ENCODE measurements at regions not wholly inside any gene's neighbourhood (a gene's known extent, or its start where the extent isn't known, plus 50 kb on each side); places are given as distances from the start of the nearest gene placed in this dataset.

DNA sequence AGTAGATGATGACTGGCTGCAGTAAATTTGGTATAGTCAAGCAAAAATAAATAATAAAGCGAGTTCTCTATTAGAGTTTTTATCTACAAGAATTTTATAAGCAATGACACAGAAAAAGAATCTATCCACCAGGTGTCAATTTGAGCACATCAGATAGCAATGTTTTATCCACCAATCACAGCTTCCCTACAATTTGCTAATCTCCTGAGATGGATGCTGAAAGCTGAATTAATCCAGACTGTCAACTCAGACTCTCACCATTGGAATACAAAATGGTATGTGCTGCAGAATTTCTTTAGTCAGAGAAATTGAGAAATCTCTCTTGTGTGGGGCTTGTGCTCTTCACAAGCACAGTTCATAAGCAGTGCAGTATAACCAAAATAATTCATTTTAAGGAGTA is 888.9 kb upstream of the GHITM start:
- no peak for DNase-seq (ENCODE audit: low read depth)

DNA sequence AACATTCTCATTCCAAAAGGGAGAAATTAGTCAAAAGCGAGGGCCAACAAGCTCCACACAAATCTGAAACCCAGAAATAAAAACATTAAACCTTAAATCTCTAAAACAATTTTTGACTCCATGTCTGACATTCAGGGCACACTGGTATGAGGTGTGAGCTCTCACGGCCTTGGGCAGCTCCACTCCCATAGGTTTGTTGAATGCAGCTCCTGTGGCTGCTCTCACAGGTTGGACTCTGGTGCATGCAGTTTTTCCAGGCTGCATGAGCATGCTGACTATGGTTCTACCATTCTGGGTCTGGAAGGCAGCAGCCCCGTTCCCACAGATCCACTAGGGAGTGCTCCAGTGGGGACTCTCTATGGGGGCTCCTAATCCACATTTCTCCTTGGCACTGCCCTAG is 887.1 kb upstream of the GHITM start:
- no peak for DNase-seq (ENCODE audit: low read depth)

DNA sequence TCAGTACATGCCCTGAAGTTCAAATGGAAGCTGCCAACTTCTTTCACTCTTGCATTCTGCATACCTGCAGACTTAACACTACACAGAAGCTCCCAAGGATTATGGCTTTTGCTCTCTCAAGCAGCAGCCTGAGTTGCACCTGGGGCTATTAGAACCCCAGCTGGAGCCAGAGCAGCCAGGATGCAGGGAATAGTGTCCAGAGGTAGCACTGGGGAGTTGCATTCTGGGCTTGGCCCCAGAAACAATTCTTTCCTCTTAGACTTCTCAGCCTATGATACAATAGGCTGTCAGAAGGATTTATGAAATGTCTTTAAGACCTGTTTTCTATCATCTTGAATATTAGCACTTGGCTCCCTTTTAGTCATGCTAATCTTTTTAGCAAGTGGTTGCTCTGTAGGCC is 886.7 kb upstream of the GHITM start:
- DNase-seq (ENCODE audit: low read depth): no peak

DNA sequence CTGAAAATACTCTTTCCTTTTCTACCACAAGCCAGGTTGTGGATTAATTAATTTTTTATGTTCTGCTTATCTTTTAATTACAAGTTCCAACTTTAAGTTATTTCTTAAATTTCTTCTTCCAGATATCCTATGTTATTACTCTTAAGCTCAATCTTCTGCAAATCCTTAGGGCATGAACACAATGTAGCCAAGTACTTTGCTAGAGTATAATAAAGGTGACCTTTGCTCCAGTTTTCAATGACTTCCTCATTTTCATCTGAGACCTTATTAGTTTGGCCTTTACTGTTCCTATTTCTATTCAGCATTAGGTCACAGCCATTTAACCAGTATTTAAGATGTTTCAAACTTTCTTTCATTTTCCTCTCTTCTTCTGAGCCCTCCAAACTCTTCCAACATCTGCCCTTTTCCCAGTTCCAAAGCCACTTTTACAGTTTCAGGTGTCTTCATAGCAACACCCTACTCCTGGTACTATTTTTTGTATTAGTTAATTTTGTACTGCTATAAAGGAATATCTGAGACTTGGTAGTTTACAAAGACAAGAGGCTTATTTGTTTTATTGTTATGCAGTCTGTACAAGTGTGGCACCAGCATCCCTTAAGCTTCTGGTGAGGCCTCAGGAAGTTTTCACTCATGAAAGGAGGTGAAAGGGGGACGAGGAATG is 886.2 kb upstream of the GHITM start:
- no peak for DNase-seq (ENCODE audit: low read depth)

DNA sequence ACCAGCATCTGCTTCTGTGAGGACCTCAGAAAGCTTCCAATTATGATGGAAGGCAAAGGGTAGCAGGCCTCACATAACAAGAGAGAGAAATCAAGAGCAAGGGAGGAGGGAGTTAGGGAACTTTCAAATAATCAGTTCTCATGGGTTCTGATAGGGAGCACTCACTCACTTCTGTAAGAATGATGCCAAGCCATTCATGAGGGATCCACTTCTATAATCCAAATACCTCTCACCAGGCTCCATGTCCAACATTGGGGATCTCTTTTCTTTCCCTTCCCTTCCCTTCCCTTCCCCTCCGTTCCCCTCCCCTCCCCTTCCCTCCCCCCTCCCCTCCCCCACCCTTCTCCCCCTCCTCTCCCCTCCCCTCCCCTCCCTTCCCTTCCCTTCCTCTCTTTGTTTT is 884.6 kb upstream of the GHITM start:
- no peak for DNase-seq (ENCODE audit: low read depth)

DNA sequence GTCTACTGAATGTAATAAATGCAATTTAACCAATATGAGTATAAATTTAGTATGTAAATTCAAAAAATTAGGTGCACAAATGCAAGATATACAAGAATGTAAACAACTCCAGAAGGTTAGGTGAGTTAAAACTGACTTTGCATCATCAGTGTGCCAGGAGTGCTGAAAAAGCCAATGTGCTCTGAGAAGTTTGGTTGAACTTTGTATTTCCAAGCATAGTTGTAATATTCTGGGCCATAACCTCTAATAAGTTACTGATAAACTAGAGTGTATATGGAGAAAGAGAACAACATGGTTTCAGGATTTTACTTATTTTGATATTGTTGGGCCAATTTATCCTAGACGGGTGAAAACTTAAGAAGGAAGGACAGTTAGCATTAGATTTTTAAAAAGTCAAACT is 876.9 kb upstream of the GHITM start:
- no peak for DNase-seq (ENCODE audit: low read depth)

DNA sequence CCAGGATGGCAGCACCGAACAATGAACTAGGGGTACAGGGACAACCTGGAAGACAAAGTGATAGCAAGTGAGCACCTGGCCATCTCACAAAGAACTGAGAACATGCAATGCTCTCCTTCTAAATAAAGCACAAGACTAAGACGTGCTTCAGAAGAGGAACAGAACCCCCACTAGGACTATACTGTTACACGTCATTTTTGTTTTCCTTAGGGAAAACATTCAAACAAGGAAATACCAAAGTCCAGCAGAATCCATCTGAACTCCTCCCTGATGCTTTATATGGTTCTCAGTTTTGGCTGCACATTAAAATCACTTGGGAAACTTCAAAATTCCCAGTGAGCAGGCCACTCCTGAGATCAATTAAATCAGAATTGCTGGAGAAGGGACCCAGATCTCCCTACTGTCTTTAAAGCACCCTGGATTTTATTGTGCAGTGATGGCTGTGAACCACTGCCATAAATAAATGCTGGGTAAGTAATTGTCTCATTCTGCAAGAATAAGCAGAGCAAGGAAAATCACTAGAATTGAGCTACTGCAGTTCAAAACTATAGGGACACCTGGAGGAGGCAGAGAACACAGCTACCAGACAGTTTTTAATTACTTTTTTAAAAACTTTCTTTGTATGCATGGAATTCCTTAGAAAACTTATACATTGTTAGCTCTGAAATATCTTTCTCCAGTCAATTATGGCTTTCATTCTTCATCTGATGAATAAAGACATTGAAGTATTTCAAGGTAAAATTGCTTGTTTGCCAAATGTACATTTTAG is 866.5 kb upstream of the GHITM start:
- no peak for DNase-seq (ENCODE audit: low read depth)

DNA sequence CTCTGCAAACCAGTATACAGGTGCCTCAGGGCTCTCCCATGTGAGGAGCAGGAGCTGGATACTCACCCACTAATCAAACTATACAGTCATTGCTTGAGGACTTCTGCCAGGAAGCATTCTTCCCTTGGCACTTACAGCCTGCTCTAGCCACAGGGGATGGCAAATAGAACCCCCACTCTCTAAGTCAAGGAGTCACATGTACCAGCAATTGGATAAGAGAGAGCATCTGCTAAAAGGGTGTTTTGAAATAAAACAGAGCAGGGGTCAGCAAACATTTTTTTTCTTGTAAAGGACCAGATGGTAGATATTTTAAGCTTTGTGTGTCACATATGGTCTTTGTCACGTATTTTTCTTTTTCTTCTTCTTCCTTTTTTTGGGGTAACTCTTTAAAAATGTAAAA is 865.2 kb upstream of the GHITM start:
- no peak for DNase-seq (ENCODE audit: low read depth)

DNA sequence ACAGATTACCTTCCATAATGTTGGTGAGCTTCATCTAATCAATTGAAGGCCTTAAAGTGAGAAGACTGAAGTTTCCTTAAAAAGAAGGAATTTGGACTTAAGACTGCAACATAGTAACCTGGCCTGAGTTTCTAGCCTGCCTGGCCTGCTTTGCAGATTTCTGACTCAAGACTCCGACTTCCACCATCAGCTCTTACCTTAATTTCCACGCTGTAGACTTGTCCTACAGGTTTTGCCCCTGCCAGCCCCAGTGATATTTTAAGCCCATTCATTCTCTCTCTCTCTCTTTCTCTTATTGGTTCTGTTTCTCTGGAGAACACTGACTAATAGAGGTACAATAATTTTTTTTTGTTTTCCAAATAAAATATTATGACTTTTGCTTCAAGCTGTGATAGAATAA is 862.3 kb upstream of the GHITM start:
- no peak for DNase-seq (ENCODE audit: low read depth)

DNA sequence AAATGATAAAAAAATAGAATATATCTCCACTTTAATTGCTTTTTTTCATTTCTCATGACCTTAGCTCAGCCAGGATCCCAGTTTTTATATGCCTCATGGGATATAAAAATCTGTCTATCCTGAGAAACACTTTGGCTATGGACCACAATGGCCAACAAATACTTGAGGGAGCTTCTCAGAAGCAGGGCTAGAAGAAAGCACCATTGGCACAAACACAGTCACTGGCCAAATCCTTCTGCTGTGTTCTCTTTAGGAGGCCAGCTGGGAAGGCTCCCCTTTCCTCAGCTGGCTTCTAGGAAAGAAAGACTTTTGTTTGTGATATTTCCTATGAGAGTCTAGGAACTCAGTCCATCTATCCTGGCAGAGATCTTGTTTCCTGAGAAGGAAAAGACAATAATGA is 856.2 kb upstream of the GHITM start:
- no peak for DNase-seq (ENCODE audit: low read depth)

DNA sequence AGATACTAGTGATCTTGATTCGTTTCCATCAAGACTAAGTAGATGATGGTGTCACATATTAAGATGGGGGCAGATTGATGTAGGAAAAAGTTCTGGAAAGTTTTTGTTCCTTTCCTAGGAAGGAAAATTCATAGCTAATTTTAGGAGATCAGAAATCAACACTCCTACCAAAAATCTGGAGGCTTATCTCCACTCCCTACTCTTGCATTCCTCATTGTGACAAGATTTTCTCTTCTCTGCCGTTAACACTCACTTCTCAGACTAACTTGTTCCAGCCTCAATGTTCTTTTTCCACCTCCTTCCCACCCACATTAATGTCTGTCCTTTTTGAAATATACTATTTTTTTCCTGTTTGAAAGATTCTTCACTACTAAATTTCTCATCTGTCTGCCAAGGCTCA is 851.9 kb upstream of the GHITM start:
- no peak for DNase-seq (ENCODE audit: low read depth)

DNA sequence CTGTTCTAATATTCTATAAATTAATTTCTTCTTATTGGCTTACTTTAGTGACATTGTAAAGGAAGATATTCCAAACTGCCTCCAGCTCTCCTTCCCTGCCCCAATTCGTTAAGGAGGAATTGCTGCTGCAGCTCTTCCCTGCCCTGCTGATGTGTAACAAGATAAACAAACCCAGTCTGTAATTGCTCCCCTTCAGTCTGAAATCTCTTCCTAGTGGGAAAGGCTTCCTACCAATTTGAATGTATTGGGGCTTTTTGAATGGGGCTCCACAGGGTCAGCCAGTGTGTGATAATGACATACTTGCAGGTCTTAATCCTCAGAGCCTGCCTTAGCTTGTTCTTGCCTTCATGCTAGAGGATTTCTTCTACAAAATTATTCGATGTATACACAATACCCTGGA is 849.9 kb upstream of the GHITM start:
- DNase-seq (ENCODE audit: low read depth): no peak

DNA sequence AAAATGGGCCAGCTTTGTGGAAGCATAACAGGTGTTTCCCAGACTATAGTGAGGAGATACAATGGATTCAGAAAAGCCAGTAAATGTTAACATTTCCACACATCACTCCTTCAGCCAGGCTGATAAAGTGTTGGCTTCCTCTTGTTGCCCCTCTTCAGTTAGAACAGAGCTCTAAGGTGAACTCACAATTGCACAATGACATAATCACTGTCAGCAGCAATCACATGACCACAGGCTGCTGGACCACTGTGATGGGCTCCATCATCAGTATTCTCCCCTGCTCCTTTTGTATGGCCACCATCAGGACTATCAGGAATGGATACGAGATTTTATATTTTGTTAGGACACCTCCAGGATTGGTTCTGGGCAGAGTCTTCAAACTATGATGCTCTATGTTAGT is 849.4 kb upstream of the GHITM start:
- DNase-seq (ENCODE audit: low read depth): no peak

DNA sequence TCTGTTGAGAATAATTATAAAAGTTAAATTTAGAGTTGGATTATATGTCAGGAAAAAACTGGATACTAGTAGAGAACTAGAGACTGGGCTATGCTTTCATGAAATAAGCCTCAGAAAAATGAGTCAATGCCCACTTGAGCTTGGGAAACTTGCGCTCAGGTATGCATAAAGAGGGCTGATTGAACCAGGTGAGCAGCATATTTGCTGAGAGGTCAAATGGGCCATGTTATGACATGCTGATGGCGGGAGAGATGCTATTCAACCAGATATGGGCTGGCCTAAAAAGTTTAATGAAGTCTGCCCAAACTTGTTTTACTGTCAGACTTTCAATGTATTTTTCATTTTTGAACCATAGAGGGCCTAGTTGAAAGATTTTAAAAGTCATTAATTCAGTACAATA is 837.6 kb upstream of the GHITM start:
- DNase-seq (ENCODE audit: low read depth): no peak

DNA sequence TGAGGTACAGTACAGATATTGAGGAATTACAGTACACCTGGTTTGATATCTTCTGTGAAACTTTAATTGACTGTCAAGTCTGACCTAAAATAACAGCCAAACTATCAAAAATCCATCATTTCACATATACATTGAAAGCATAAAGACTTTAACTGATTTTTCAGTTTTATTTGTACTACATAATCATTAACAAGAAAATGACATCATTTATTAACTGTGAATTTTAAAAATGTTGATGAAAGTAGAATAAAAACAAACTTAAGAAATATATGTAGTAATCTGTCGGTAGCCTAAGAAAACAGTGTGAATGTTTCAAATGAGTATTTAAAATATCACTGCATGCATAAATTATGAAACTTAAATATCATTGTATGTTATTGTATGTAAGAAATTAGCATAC is 836.7 kb upstream of the GHITM start:
- no peak for DNase-seq (ENCODE audit: low read depth)

DNA sequence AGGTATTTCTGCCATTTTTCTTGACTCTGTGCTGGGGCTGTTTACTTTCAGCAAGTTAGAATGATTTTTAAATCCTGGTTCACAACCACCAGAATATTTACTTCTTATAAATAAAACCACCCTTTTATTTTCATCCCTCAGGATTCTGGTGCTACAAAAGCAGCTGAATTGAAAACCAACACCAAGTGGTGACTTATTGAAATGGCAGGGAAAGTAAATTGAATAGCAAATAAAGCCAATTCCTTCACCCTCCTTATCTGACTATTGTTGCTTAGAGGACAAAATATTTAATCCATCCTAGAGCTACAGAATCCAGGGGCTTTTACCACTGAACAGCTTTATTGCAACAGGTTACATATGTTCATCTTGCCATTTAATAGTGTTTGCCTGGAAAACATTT is 828.6 kb upstream of the GHITM start:
- no peak for DNase-seq (ENCODE audit: low read depth)

DNA sequence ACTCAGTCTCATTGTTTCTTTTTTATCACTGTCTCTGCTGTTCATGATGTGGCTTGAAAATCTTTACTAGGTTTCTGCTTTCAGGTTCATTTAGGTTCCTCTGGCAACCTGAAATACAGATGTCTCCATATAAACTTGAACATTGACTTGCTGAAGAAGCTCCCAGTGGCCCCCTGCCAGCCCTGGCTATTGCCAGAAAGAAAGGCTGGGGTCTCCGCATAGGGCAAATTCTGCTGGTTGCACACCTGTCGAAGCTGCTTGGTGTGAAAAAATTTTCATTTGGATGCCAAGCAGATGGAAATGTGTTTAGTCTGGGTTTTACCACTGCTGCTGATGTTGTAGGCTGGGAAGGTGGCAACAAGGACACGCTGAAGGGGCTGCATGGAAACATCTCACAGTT is 826.7 kb upstream of the GHITM start:
- DNase-seq (ENCODE audit: low read depth): no peak

DNA sequence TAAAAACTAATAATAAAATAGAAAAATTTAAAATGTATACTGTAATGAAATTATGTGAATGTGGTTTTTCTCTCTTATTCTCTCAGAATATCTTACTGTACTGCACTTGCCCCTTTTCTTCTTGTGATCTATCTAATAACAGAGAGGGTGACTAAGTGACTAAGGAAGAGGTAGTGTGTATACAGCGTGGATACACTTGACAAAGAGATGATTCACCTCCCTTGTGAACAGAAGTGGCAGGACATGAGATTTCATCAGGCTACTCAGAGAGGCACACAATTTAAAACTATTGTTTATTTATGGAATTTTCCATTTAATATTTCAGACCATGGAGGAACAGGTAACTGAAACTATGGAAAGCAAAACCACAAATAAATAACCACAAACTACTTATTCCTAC is 806.6 kb upstream of the GHITM start:
- DNase-seq (ENCODE audit: low read depth): no peak

DNA sequence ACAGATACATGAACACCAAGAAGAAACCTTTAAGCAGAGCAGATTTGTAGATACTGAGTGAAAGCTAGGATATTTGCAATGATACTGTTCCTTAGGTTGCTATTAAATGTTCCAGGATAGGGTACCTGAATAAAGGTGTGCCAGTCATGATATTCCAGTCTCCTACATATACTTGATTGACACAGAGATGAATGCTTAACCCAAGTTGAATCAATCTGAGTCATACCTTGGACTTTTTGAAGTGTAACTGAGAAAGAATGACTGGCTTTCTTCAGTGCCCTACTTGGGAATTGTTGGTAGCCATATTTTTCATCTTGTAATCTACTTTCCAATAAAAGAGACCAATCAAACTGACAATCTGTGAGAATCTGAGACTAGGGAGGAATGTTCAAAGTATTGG is 805.7 kb upstream of the GHITM start:
- no peak for DNase-seq (ENCODE audit: low read depth)

DNA sequence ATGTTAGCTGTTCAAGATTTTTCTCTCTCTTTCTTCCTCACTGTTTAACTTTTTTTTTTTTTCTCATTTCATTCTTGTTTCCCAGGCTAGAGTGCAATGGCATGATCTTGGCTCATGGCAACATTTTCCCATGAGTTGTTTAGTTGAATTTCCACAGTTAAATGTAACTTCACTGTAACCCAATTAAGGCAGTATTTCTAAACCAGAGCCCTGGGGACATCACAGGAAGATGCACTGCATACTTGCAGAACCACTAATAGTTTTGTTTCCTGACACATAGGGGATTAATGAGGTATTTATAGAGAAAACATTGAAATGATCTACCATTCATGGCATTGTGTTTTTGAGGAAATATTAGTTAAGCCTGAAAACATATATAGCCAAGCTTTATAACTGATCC is 795.6 kb upstream of the GHITM start:
- no peak for DNase-seq (ENCODE audit: low read depth)

DNA sequence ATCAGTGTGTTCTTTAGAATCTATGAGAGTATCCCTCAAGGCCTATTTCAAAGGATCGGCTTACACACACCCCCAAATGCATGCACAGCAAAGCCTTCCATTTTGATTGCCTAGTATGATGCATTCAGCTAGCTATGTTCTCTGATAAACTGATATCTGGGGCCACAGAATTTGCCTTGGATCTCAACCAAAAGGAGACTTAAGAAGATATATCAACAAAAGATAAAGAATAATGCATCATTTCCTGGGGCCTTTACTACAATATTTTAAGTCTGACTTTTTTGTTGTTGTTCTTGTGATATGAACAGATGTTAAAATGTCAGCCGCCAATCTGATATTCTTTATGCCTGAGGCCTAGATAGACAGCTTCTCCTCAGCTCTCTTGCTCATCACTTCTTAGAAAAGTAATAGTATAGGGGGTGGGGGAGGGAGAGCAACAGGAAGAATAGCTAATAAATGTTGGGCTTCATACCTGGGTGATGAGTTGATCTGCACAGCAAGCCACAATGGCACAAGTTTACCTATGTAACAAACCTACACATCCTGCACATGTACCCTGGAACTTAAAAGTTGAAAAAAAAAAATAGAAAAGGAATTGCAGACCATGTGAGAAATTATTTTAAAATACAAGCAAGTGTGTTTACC is 792.9 kb upstream of the GHITM start:
- DNase-seq (ENCODE audit: low read depth): no peak

DNA sequence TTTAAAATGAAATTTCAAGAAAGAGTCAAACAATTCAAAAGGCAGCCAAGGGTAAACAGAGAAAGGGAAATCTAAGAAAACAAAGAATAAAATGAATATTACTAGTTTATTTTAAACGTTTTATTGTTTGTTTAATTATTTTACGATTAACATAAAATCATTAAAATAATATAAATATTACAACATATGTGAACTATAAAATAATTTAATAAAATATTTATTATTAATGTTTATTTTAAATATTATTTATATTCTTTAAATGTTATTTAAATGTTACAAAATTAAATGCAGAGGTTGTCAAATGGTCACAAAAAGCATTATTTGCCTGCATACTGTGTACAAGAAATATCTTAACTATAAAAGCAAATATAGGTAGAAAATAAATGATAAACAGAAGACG is 786.7 kb upstream of the GHITM start:
- no peak for DNase-seq (ENCODE audit: low read depth)

DNA sequence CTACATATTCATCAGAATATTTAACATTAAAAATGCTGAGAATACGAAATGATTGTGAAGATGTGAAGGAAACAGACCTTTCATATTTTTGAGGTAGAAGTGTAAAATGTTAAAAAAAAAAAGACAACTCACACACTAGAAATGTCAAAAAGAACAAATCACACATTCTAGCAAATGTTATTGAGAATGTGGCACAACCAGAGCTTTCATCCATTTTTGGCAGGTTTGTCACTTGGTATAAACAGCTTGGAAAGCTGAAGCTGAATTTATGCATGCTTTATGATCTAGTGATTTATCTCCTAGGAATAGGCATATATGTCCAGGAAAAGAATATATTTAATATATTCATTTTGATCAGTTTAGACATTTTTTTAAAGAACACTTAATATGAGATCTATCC is 784.9 kb upstream of the GHITM start:
- DNase-seq (ENCODE audit: low read depth): no peak

All from M059J (cell line).